Stimulated activated CD4-positive, alpha-beta T cell treated with anti-CD3 and anti-CD28 coated beads, Interleukin-2, amount 100 ng/mL, for 24 hours (primary cell): ENCODE measurements at regions not wholly inside any gene's neighbourhood (a gene's known extent, or its start where the extent isn't known, plus 50 kb on each side); places are given as distances from the start of the nearest gene placed in this dataset.

Experiments used
- DNase-seq, 2 donors: peaks; one replicate each; pipeline ENCODE4 v3.0.0-alpha.2; 2020

GRCh38 chr2:136557203-136557602, 208.1 kb upstream of the THSD7B start:
- no peak for DNase-seq

- no peak for DNase-seq
Observed at GRCh38 chr2:136550181-136550580, 215.2 kb upstream of the THSD7B start.

GRCh38 chr2:136539355-136539754, 226.0 kb upstream of the THSD7B start:
- no peak for DNase-seq

- DNase-seq: no peak
Observed at GRCh38 chr2:136538489-136538888, 226.9 kb upstream of the THSD7B start.

DNA sequence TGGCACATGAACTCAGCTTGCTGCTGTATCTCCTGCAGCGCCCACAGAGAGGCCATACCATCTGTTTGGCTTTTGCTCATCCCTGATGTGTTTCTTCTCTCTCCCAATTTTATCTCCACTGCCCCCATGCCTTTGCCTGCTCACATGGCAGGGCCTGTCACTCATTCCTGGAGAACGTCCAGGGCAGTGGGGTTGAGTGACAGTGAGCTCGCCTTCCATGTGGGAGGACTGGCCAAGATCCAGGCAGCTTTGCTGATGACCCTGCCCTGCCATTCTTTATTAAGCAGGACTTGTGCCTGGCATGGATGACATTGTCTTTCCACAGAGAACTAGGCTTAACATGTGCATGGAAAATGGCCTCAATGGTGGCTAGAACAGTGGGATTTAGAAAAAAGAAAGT, 230.5 kb upstream of the THSD7B start:
- no peak for DNase-seq

GRCh38 chr2:136532171-136532570, 233.2 kb upstream of the THSD7B start:
- DNase-seq: no peak

GRCh38 chr2:136531731-136532130, 233.6 kb upstream of the THSD7B start:
- no peak for DNase-seq

- DNase-seq: no peak
Observed at GRCh38 chr2:136530146-136530545, 235.2 kb upstream of the THSD7B start.

- no peak for DNase-seq
Observed at GRCh38 chr2:136527560-136527959, 237.8 kb upstream of the THSD7B start.

- no peak for DNase-seq
Observed at GRCh38 chr2:136522724-136523123, 242.6 kb upstream of the THSD7B start.

GRCh38 chr2:136517716-136518115, 247.6 kb upstream of the THSD7B start:
- no peak for DNase-seq

- DNase-seq: no peak
Observed at GRCh38 chr2:136510244-136510643, 255.1 kb upstream of the THSD7B start.

GRCh38 chr2:136505462-136505861, 259.9 kb upstream of the THSD7B start:
- DNase-seq: no peak

DNA sequence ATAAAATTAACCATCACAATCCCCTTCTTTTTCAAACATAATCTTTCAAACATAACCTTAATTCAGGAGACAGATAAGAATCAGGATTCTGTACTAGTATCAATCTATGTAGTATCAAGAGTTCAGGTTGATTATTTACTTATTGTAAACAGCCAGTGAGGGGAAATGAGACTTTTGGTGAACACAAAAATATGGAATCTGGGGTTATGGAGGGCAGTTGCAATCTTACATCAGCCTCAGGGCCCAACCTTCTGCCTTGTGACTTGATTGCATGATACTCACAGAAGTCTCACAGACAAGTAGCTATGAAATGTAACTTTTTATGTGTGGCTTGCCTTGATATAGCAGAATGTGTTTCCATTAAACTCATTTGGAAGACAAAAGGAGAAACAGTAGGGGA, 262.7 kb upstream of the THSD7B start:
- DNase-seq: no peak

GRCh38 chr2:136497709-136498108, 267.6 kb upstream of the THSD7B start:
- no peak for DNase-seq

DNA sequence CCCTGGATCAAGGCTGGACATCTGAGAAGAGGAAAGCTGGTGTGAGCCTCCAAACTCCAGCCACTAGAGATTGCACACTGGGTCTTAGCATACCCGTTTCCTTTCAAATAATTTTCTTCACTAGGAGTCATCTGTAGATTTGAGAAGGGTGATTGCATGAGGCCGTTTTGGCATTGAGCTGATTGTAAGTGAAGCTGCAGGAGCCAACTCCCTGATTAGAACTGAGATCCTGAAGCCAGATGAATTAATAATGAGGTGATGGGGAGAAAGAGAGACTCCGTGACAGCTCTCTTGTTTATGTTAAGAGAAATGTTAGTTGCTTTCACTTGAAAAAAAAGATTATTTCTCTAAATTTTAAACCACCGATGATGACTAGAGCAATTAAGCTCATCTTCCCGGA, 268.4 kb upstream of the THSD7B start:
- DNase-seq: no peak

DNA sequence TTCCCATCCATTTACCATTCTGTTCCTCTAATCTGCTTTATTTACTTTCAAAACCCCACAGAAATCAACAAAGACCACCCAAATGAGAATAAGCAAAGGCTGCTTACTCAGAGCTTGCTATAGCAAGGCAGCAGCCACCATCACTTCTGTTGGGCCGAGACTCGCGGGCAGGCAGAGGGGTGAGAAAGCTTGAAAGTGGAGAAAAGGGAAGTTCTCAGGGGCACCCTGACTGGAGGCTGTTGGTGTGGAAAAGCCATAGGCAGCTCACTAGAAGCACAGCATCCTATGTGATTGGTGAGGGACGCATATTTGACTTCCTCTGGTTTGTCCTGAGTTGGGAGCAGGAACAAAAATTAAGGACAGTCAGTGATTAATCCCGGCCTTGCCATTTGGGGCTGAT, 269.7 kb upstream of the THSD7B start:
- DNase-seq: no peak

- no peak for DNase-seq
Observed at GRCh38 chr2:136492901-136493300, 272.4 kb upstream of the THSD7B start.

DNA sequence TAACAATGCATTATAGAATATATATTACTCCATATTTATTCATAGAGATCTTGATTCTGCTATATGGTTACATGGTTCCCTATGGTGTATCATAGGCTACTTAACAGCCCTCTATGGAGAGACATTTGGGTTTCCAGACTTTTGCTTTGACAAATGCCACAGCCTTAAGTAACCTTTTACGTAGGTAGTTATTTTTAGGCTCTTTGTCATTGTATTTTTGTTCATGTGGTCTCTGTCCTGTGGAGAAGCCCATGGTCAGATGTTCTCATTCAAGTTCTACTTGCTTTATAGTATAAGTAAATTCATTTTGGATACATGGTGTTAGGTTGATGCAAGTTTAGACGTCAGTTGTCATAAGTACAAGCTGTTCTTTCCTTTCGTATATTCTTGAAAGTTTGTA, 275.2 kb upstream of the THSD7B start:
- DNase-seq: no peak

DNA sequence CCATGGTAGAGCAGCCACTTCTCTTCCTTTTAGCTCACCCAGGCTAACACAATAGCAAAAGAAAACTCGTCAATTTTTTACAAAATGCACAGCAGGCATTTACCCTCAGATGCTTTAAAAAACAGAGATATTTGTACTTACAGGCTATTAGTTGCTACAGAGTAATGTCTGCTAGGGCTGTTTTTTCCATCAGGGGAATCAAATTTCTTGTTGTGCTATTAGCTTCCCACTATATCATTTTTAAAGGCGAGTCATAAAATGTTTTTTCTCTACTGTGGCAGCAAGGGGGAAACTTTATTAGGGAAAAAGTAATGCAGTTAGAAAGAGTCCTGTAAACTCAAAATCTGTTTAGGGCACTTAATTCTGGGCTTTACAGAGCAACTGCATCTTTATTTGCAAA, 277.9 kb upstream of the THSD7B start:
- no peak for DNase-seq

GRCh38 chr2:136486115-136486514, 279.2 kb upstream of the THSD7B start:
- DNase-seq: no peak

DNA sequence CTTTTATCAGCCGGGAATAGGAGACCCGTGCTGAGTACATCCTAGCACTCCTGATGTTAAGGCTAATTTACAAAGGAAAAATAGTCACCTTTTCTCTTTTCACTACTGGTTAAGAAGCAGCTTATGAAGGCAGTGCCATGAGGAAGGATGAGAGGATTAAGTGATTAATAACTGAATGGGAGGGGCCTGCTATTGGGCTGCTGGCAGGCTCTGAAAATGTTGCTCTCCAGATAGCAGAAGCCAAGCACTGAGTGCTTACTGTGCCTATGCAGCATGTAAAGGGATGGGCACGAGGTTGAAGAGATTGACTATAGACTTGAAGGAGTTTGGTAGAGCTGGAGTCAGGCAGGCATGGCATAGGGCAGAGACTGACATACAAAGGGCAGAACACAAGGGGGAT, 282.4 kb upstream of the THSD7B start:
- DNase-seq: no peak

DNA sequence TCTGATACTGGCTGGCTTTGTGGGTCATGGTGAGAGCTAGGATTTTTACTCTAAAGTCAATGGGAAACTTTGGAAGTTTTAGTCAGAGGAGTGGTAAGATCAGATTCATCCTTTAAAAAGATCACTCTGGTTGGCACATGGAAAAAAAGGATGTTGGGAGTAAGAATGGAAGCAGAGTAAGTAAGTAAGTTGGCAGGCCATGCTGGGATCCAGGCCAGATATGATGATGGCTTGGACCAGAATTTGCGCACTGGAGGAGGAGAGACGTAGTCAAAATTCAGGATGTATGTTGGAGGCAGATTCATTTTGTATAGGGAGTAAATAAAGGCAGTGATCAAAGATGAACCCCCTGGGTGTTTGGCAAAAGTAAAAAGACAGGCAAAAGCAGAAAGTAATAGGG, 283.3 kb upstream of the THSD7B start:
- DNase-seq: no peak

- DNase-seq: no peak
Observed at GRCh38 chr2:136479696-136480095, 285.6 kb upstream of the THSD7B start.

- DNase-seq: no peak
Observed at GRCh38 chr2:136468799-136469369, 296.5 kb upstream of the THSD7B start.

DNA sequence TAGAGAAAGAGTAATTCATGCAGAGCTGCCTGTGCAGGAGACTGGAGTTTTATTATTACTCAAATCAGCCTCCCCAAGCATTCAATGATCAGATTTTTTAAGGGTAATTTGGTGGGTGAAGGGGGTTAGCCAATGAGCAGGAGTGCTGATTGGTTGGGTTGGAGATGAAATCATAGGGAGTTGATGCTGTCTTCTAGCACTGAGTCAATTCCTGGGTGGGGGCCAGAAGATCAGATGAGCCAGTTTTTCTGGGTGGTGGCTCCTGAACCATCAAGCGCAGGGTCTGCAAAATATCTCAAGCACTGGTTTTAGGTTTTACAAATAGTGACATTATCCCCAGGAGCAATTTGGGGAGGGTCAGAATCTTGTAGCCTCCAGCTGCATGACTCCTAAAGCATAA, 312.8 kb upstream of the THSD7B start:
- no peak for DNase-seq
